Epithelial cell of esophagus (primary cell): ENCODE measurements at regions not wholly inside any gene's neighbourhood (a gene's known extent, or its start where the extent isn't known, plus 50 kb on each side); places are given as distances from the start of the nearest gene placed in this dataset.
"Not testable (repeated sequence)": the region's sequence is repeated elsewhere in the genome, so short reads cannot be mapped to it uniquely, and the experiment has no call there.

Experiments
- DNase-seq: peaks from one replicate; pipeline ENCODE4 v3.0.0; 2010; ENCODE audit warnings: low read depth
- H3K4me3 ChIP-seq: 2 replicates; pipeline ENCODE4 v1.5.1; 2011; ENCODE audit warnings: mild to moderate bottlenecking, low read length, control low read depth

DNA sequence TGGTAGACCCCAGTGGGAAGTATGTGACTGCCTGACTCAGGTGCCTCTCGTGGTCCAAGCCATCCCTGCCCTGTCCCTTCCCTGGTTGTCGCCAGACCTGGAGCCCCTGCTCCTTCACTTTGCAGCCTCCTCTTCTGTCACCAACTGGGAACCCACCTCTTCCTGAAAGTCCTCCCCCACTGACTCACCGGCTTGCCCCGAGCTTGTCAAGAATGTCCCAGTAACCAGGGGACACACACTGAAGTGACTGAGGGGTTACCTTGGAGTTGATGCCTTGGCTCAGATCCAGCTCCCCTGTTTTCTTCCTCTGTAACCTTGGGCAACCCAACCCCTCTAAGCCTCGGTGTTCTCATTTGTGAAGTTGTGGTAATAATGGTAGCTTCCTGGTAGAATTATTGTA lies 155.4 kb downstream of the OR4F15 start:
- H3K4me3 ChIP-seq, DNase-seq: not testable (repeated sequence)

GRCh38 chr15:101970605-101971004 lies 158.6 kb downstream of the OR4F15 start:
- DNase-seq, H3K4me3 ChIP-seq: not testable (repeated sequence)

- not testable (repeated sequence) for H3K4me3 ChIP-seq, DNase-seq
Measured at GRCh38 chr15:101977281-101977680, 165.3 kb downstream of the OR4F15 start.

GRCh38 chr15:101980206-101980910 lies 168.4 kb downstream of the OR4F15 start:
- peak; percentile 13 for DNase-seq

More at GRCh38 chr15:101980206-101980910, 168.4 kb downstream of the OR4F15 start:
- not testable (repeated sequence) for H3K4me3 ChIP-seq
